ENCODE measurements at regions not wholly inside any gene's neighbourhood (a gene's known extent, or its start where the extent isn't known, plus 50 kb on each side); places are given as distances from the start of the nearest gene placed in this dataset.
"Not testable (repeated sequence)": the region's sequence is repeated elsewhere in the genome, so short reads cannot be mapped to it uniquely, and the experiment has no call there.

GRCh38 chr7:8809320-8809719, 375.9 kb downstream of the NXPH1 start:
- DNase-seq, result no peak

- DNase-seq, result no peak
Observed at GRCh38 chr7:8817448-8818036, 384.1 kb downstream of the NXPH1 start.

GRCh38 chr7:8818406-8818805, 385.0 kb downstream of the NXPH1 start:
- no peak for DNase-seq

GRCh38 chr7:8822595-8822994, 389.2 kb downstream of the NXPH1 start:
- DNase-seq, result no peak

GRCh38 chr7:8823486-8823885, 390.1 kb downstream of the NXPH1 start:
- no peak for DNase-seq

GRCh38 chr7:8827329-8827728, 393.9 kb downstream of the NXPH1 start:
- no peak for DNase-seq

- DNase-seq, result no peak
Observed at GRCh38 chr7:8829100-8829499, 395.7 kb downstream of the NXPH1 start.

- no peak for DNase-seq
Observed at GRCh38 chr7:8831376-8831775, 398.0 kb downstream of the NXPH1 start.

- DNase-seq, result no peak
Observed at GRCh38 chr7:8833355-8833754, 399.9 kb downstream of the NXPH1 start.

GRCh38 chr7:8841171-8841570, 407.8 kb downstream of the NXPH1 start:
- no peak for DNase-seq

- DNase-seq, result no peak
Observed at GRCh38 chr7:8871716-8872115, 438.3 kb downstream of the NXPH1 start.

GRCh38 chr7:8881916-8882315, 448.5 kb downstream of the NXPH1 start:
- DNase-seq, result no peak

- no peak for DNase-seq
Observed at GRCh38 chr7:8885480-8886000, 452.1 kb downstream of the NXPH1 start.

GRCh38 chr7:8890346-8890745, 456.9 kb downstream of the NXPH1 start:
- not testable (repeated sequence) for DNase-seq

- DNase-seq, result no peak
Observed at GRCh38 chr7:8893775-8894174, 460.4 kb downstream of the NXPH1 start.

- no peak for DNase-seq
Observed at GRCh38 chr7:8906396-8907075, 473.1 kb downstream of the NXPH1 start.

- no peak for DNase-seq
Observed at GRCh38 chr7:8908889-8909288, 475.5 kb downstream of the NXPH1 start.

GRCh38 chr7:8913682-8914081, 480.3 kb downstream of the NXPH1 start:
- DNase-seq, result peak; percentile 8

- no peak for DNase-seq
Observed at GRCh38 chr7:8921807-8922206, 488.4 kb downstream of the NXPH1 start.

- no peak for DNase-seq
Observed at GRCh38 chr7:8922726-8923125, 489.3 kb downstream of the NXPH1 start.

GRCh38 chr7:8923164-8923806, 489.9 kb downstream of the NXPH1 start:
- no peak for DNase-seq

- no peak for DNase-seq
Observed at GRCh38 chr7:8931906-8932646, 498.7 kb downstream of the NXPH1 start.

- DNase-seq, result no peak
Observed at GRCh38 chr7:8932751-8933150, 499.3 kb downstream of the NXPH1 start.

- DNase-seq, result no peak
Observed at GRCh38 chr7:8937204-8937603, 503.8 kb downstream of the NXPH1 start.

All from NCI-H2029 treated with DMSO at 0.1 percent for 48 hours (cell line).